HG03039 (cell line): ENCODE measurements at regions not wholly inside any gene's neighbourhood (a gene's known extent, or its start where the extent isn't known, plus 50 kb on each side); places are given as distances from the start of the nearest gene placed in this dataset.

ENCODE experiments used
- ATAC-seq: cut with Tn5 transposase; IDR thresholded peaks from one replicate; pipeline ENCODE4 v1.9.1; 2021; ENCODE audit warnings: mild to moderate bottlenecking, moderate library complexity; ENCODE audit not compliant: unreplicated experiment

DNA sequence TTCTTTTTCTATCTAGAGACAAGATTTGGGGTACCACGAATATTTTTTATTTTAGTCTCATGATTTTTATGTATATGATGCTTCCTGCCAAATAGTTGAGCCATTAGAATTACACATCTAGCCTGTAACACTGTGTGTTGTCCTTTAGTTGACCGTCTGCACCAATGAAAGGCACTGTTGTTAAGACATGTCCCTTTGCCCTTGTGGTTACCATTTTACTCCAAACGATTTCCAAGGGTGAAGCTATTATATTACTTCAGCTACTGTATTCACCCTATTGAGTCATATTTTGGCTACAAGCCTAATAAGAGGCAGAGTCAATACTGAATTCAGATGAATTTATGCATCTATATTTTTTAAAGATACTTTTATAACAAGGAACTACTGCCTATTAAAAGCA, 207.6 kb downstream of the CETN3 start:
- no peak for ATAC-seq

DNA sequence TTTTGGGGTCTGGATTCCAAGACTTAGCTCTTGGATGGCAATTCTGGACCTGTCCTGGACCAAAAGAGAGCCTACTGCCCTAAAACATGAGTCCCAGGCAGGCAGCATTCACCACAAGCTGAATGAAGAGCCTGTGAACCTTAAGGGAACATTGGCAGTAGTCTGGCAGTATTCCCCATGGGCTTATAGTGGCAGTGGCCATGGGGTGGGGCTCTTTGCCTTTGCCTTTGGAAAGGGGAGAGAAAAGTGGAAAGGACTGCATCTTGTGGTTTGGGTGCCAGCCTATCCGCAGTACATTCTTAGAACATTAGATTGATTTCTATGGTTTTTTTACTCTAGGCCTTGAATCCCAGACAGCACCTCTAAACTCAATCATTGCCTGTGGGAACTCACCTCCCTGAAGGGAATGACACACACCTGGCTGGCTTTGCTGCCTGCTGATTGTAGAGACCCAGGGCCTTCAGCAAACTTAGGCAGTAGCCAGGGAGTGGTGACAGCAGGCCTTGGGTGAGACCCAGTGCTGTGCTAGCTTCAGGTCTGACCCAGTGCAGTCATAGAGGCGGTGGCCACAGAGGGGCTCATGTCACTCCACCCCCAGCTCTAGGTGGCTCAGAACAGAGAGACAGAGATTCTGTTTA, 216.3 kb downstream of the CETN3 start:
- no peak for ATAC-seq

- no peak for ATAC-seq
Measured at GRCh38 chr5:90191352-90192045, 218.1 kb downstream of the CETN3 start.

- no peak for ATAC-seq
Measured at GRCh38 chr5:90185897-90186468, 223.6 kb downstream of the CETN3 start.

- no peak for ATAC-seq
Measured at GRCh38 chr5:90184764-90185163, 224.8 kb downstream of the CETN3 start.

- ATAC-seq = no peak
Measured at GRCh38 chr5:90182726-90183125, 226.8 kb downstream of the CETN3 start.

DNA sequence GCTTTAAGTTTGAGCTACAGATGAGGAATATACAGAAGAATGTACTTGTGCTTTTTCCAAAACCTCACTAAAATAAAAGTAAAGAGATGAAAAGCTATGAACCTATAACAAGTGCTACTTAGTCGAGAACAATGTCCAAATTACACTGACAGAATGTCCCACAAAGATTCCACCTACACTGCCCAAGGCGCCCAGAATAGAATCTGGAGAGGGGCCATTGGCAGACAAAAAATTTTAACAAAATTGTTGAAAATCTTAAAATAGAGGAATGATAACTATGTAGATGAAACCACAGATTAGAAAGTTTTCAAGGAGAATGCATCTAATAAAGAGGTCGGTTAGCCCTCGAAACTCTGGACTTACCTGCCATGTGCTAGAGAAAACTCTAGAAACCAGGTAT, 235.3 kb downstream of the CETN3 start:
- no peak for ATAC-seq

GRCh38 chr5:90173299-90174030, 236.1 kb downstream of the CETN3 start:
- no peak for ATAC-seq

- ATAC-seq = no peak
Measured at GRCh38 chr5:90171466-90171865, 238.1 kb downstream of the CETN3 start.

DNA sequence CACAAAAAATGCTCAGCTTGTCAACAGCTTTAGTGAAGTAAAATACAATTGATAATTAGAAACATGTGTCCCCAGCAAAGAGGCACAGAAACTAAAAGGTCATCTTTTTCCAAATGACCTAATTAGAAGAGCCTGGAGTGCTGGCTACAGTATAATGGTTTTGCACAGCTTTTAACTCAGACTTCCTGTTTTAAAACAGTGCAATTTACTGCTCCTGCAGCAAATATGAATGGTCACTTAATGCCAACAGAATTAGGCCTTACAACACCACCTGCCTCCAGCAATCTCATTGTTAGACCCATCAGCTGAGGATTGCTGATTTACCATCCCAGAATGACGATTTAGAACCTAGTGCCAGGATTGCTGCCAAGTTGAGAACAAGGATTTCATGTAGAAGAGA, 239.3 kb downstream of the CETN3 start:
- ATAC-seq = no peak

GRCh38 chr5:90169078-90169477, 240.5 kb downstream of the CETN3 start:
- no peak for ATAC-seq

DNA sequence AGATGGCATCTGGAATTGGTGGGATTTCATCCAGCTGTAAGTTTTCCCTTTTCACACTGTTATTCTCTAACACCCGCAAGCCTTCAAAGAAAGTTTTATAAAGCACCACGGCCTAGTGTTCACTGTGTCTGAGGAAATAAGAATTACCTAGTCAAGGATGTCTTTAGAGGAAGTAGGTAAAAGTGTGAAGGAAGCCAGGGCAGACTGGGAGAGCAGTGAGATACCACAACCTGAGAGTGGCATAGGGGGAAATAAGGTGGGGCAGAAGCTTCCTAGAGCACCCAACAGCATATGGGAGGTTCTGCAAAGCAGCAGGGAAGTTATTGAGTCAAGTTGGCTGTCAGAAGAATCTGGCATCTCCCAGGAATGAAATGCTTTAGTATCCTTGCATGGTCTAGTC, 241.2 kb downstream of the CETN3 start:
- ATAC-seq = no peak

GRCh38 chr5:90166816-90167215, 242.7 kb downstream of the CETN3 start:
- ATAC-seq = no peak

DNA sequence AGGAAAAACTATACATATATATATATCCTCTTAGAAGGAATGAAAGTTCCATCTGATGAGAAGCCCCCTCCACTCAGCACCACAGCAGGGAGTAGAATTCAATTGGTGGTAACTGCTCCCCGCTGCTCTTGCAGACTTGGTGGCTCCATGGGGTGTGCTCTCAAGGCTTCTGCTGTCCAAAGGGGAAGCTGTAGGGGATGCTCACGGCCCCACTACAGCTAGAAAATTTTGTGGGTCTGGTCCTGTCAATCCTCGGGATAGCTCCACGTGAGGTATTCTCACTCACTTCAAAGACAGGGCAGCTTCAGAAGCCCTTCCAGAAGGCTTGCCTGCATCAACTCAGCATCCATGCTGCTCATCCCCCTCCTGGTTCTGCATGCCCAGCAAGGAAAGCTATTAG, 247.2 kb downstream of the CETN3 start:
- no peak for ATAC-seq

DNA sequence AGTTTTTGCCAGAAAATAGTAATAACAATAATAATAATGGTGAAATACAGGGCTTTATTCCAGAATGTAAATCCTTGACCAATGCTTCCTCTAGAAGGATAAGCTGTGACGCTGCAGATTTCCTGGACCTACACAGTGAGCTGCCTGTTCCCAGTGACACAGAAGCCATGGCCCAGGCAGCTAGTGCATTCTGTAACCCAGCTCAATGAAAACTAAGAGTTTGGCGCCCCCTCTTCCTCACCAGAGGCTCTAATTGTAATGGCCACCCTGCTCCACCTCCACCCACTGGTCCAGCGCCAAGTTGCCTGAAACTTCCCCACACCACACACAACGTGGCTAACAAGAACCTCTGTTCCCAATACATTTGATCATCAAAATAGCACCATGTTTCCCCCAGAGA, 248.1 kb downstream of the CETN3 start:
- no peak for ATAC-seq

DNA sequence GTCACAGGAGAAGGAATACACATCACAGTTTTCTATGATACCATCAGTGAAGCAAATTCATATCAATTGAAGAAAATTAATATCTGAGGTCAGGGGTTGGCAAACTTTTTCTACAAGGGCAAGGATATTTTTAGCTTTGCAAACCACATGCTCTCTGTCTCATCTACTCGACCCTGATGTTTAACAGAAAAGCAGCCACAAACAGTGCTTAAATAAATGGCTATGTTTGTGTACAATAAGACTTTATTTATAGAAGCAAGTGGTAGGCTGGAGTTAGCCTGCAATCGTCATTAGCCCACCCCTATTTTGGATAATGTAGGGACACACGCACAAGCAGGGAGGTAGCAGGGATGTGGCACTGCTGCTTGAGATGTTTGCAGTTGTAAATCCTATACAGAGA, 251.4 kb downstream of the CETN3 start:
- no peak for ATAC-seq

DNA sequence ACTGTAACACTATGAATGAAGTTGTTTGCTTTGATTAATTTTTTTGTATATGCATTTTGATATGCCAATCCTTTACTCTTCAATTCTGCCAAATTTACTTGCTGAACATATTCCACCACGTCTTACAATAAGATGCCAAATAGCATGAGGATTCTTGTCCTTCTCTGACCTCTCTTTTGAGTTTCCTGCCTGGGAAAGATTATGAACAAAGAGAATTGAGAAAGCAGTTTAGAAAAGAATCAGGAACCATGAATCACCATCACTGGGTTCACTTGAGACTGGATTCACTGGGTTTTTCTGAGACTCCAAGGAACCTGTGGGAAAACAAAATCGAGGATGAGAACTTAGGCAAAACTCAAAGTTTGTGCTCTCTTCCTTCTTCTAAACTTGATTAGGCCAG, 256.5 kb downstream of the CETN3 start:
- no peak for ATAC-seq

DNA sequence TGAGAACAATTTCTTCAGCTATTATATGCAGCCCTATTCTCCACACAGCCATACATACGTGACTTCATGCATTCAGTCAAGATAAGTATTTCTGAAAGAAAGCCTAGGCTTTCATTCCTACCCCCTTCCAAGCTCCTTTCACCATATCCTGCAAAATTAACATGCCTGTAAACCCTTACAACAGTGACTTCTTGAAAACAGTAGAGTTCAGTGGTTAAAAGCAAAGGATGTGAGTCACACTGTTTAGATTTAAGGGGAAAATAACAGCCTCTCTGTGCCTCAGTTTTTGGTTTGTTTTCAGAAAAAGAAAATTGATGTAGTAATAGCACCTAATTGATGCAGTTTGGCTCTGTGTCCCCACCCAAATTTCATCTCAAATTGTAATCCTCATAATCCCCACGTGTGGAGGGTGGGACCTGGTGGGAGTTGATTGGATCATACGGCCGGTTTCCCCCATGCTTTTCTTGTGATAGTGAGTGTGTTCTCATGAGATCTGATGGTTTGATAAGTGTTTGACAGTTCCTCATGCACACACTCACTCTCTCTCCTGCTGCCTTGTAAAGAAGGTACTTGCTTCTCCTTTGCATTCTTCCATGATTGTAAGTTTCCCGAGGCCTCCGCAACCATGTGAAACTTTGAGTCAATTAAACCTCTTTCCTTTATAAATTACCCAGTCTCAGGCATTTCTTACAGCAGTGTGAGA, 264.8 kb downstream of the CETN3 start:
- ATAC-seq = no peak

- ATAC-seq = no peak
Measured at GRCh38 chr5:90142541-90142940, 267.0 kb downstream of the CETN3 start.

DNA sequence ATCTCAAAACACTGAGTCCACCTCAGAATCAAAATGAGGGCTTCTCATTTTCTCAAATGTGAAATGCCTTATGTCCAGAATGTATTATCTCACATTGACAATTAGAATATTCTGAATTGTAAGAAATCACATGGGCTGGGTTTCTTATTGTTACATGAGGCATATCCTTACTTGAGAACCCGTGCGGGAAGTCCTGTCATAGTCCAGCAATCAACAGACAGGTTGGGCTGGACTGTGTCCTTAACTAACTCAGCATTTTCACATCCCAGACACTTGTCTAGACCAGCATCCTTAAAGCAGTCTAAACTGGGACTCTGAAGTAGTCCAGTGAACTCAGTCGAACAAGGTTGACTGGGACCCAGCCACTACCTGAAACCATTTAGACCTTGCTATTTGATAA, 267.6 kb downstream of the CETN3 start:
- ATAC-seq = no peak

GRCh38 chr5:90136952-90137528, 272.5 kb downstream of the CETN3 start:
- no peak for ATAC-seq
